ENCODE measurements at regions not wholly inside any gene's neighbourhood (a gene's known extent, or its start where the extent isn't known, plus 50 kb on each side); places are given as distances from the start of the nearest gene placed in this dataset.

DNA sequence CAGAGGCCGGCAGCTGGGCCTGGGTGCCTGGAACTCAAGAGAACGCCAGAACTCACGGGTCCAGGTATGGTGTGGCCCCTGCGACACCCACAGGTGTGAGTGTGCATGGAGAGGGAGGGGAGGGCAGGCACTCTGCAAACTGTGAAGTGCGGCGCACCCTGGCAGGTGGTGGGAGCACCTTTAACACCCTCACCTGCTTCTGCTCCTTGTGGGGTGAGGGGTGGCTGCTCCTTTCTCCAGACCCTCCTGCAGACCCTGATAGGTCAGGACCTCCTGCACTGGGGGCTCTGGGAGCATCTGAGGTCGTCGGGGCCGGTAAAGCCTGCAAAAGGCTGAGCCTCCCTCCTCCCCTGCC is 324.7 kb upstream of the SFSWAP start:
- TF ChIP-seq, protein P1, sequence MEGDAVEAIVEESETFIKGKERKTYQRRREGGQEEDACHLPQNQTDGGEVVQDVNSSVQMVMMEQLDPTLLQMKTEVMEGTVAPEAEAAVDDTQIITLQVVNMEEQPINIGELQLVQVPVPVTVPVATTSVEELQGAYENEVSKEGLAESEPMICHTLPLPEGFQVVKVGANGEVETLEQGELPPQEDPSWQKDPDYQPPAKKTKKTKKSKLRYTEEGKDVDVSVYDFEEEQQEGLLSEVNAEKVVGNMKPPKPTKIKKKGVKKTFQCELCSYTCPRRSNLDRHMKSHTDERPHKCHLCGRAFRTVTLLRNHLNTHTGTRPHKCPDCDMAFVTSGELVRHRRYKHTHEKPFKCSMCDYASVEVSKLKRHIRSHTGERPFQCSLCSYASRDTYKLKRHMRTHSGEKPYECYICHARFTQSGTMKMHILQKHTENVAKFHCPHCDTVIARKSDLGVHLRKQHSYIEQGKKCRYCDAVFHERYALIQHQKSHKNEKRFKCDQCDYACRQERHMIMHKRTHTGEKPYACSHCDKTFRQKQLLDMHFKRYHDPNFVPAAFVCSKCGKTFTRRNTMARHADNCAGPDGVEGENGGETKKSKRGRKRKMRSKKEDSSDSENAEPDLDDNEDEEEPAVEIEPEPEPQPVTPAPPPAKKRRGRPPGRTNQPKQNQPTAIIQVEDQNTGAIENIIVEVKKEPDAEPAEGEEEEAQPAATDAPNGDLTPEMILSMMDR (IDR thresholded peaks at IDR 0.05; ENCODE audit: low read depth, low read length): no peak
- TF ChIP-seq MYC (IDR thresholded peaks at IDR 0.05; ENCODE audit: low read depth, low read length) (no peak), POLR2A (IDR thresholded peaks at IDR 0.05; ENCODE audit: extremely low read depth, insufficient read length) (no peak)

All from NB4 (cell line).